ENCODE measurements at regions not wholly inside any gene's neighbourhood (a gene's known extent, or its start where the extent isn't known, plus 50 kb on each side); places are given as distances from the start of the nearest gene placed in this dataset.

DNA sequence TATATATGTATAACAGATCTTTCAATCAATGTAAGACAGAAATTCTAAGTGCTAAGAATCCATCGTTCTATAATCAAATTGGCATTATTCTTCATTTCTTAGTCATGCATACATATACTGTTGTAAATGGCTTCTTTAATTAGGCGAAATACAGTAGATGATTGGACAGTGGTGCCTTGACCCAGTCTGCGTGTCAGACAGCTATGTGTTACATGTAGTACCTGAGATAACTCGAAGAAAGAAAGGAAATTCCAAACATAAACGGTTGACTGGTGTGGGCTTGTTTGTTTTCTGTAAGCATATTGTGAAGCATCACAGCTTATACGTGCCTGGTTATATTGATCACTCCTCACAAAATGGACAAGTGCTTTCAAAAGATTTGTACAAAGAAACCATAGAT, 210.5 kb downstream of the ETNK1 start:
- TF ChIP-seq, protein P1, sequence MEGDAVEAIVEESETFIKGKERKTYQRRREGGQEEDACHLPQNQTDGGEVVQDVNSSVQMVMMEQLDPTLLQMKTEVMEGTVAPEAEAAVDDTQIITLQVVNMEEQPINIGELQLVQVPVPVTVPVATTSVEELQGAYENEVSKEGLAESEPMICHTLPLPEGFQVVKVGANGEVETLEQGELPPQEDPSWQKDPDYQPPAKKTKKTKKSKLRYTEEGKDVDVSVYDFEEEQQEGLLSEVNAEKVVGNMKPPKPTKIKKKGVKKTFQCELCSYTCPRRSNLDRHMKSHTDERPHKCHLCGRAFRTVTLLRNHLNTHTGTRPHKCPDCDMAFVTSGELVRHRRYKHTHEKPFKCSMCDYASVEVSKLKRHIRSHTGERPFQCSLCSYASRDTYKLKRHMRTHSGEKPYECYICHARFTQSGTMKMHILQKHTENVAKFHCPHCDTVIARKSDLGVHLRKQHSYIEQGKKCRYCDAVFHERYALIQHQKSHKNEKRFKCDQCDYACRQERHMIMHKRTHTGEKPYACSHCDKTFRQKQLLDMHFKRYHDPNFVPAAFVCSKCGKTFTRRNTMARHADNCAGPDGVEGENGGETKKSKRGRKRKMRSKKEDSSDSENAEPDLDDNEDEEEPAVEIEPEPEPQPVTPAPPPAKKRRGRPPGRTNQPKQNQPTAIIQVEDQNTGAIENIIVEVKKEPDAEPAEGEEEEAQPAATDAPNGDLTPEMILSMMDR (conservative IDR thresholded peaks at IDR 0.05; ENCODE audit: low read depth in 2 of 2), result no peak
- TF ChIP-seq ZNF331 (CRISPR knock-in tag; IDR thresholded peaks at IDR 0.05; ENCODE audit: low read depth), result no peak
- TF ChIP-seq POLR2AphosphoS5 (IDR thresholded peaks at IDR 0.05; ENCODE audit: low read depth), result no peak
- TF ChIP-seq ZNF114 (CRISPR knock-in tag; IDR thresholded peaks at IDR 0.05), result no peak
- TF ChIP-seq, protein P2, sequence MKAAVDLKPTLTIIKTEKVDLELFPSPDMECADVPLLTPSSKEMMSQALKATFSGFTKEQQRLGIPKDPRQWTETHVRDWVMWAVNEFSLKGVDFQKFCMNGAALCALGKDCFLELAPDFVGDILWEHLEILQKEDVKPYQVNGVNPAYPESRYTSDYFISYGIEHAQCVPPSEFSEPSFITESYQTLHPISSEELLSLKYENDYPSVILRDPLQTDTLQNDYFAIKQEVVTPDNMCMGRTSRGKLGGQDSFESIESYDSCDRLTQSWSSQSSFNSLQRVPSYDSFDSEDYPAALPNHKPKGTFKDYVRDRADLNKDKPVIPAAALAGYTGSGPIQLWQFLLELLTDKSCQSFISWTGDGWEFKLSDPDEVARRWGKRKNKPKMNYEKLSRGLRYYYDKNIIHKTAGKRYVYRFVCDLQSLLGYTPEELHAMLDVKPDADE (IDR thresholded peaks at IDR 0.05), result no peak
- TF ChIP-seq, protein P3, sequence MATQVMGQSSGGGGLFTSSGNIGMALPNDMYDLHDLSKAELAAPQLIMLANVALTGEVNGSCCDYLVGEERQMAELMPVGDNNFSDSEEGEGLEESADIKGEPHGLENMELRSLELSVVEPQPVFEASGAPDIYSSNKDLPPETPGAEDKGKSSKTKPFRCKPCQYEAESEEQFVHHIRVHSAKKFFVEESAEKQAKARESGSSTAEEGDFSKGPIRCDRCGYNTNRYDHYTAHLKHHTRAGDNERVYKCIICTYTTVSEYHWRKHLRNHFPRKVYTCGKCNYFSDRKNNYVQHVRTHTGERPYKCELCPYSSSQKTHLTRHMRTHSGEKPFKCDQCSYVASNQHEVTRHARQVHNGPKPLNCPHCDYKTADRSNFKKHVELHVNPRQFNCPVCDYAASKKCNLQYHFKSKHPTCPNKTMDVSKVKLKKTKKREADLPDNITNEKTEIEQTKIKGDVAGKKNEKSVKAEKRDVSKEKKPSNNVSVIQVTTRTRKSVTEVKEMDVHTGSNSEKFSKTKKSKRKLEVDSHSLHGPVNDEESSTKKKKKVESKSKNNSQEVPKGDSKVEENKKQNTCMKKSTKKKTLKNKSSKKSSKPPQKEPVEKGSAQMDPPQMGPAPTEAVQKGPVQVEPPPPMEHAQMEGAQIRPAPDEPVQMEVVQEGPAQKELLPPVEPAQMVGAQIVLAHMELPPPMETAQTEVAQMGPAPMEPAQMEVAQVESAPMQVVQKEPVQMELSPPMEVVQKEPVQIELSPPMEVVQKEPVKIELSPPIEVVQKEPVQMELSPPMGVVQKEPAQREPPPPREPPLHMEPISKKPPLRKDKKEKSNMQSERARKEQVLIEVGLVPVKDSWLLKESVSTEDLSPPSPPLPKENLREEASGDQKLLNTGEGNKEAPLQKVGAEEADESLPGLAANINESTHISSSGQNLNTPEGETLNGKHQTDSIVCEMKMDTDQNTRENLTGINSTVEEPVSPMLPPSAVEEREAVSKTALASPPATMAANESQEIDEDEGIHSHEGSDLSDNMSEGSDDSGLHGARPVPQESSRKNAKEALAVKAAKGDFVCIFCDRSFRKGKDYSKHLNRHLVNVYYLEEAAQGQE (IDR thresholded peaks at IDR 0.05; ENCODE audit: unreplicated experiment), result no peak
- TF ChIP-seq NANOG (IDR thresholded peaks at IDR 0.05; ENCODE audit: borderline replicate concordance), result no peak
- no peak for TF ChIP-seq JUNB (IDR thresholded peaks at IDR 0.05; ENCODE audit: unreplicated experiment)
- TF ChIP-seq STAT1 (IDR thresholded peaks at IDR 0.05; ENCODE audit: unreplicated experiment), result no peak
- no peak for TF ChIP-seq EZH2phosphoT487 (IDR thresholded peaks at IDR 0.05; ENCODE audit: unreplicated experiment)
- no peak for TF ChIP-seq EZH2 (IDR thresholded peaks at IDR 0.05; ENCODE audit: low read depth, unreplicated experiment)
- TF ChIP-seq, protein P4, sequence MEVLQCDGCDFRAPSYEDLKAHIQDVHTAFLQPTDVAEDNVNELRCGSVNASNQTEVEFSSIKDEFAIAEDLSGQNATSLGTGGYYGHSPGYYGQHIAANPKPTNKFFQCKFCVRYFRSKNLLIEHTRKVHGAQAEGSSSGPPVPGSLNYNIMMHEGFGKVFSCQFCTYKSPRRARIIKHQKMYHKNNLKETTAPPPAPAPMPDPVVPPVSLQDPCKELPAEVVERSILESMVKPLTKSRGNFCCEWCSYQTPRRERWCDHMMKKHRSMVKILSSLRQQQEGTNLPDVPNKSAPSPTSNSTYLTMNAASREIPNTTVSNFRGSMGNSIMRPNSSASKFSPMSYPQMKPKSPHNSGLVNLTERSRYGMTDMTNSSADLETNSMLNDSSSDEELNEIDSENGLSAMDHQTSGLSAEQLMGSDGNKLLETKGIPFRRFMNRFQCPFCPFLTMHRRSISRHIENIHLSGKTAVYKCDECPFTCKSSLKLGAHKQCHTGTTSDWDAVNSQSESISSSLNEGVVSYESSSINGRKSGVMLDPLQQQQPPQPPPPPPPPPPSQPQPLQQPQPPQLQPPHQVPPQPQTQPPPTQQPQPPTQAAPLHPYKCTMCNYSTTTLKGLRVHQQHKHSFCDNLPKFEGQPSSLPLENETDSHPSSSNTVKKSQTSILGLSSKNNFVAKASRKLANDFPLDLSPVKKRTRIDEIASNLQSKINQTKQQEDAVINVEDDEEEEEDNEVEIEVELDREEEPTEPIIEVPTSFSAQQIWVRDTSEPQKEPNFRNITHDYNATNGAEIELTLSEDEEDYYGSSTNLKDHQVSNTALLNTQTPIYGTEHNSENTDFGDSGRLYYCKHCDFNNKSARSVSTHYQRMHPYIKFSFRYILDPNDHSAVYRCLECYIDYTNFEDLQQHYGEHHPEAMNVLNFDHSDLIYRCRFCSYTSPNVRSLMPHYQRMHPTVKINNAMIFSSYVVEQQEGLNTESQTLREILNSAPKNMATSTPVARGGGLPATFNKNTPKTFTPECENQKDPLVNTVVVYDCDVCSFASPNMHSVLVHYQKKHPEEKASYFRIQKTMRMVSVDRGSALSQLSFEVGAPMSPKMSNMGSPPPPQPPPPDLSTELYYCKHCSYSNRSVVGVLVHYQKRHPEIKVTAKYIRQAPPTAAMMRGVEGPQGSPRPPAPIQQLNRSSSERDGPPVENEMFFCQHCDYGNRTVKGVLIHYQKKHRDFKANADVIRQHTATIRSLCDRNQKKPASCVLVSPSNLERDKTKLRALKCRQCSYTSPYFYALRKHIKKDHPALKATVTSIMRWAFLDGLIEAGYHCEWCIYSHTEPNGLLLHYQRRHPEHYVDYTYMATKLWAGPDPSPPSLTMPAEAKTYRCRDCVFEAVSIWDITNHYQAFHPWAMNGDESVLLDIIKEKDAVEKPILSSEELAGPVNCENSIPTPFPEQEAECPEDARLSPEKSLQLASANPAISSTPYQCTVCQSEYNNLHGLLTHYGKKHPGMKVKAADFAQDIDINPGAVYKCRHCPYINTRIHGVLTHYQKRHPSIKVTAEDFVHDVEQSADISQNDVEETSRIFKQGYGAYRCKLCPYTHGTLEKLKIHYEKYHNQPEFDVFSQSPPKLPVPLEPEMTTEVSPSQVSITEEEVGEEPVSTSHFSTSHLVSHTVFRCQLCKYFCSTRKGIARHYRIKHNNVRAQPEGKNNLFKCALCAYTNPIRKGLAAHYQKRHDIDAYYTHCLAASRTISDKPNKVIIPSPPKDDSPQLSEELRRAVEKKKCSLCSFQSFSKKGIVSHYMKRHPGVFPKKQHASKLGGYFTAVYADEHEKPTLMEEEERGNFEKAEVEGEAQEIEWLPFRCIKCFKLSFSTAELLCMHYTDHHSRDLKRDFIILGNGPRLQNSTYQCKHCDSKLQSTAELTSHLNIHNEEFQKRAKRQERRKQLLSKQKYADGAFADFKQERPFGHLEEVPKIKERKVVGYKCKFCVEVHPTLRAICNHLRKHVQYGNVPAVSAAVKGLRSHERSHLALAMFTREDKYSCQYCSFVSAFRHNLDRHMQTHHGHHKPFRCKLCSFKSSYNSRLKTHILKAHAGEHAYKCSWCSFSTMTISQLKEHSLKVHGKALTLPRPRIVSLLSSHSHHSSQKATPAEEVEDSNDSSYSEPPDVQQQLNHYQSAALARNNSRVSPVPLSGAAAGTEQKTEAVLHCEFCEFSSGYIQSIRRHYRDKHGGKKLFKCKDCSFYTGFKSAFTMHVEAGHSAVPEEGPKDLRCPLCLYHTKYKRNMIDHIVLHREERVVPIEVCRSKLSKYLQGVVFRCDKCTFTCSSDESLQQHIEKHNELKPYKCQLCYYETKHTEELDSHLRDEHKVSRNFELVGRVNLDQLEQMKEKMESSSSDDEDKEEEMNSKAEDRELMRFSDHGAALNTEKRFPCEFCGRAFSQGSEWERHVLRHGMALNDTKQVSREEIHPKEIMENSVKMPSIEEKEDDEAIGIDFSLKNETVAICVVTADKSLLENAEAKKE (CRISPR knock-in tag; IDR thresholded peaks at IDR 0.05), result no peak
- Mint-ChIP-seq H3K27ac (no peak overlapping the region), H3K36me3 (ENCODE audit: low read depth) (peaks cover 6% of the 10 kb centered on the region; the same call in 2 of the 3 replicates), H3K4me1 (no peaks in the 10 kb centered on the region), H3K27me3 (ENCODE audit: insufficient read depth, low read depth, poor library complexity) (no peaks in the 10 kb centered on the region), H3K9me3 (peaks cover 10% of the 10 kb centered on the region; the same call in 2 of the 3 replicates), H3K4me3 (no peak overlapping the region)
- no peak for ATAC-seq
- no peak for DNase-seq (ENCODE audit: low spot score)
- H3K27me3 ChIP-seq (ENCODE audit: insufficient read depth), result no peaks in the 10 kb centered on the region
- no peak overlapping the region for H3K4me3 ChIP-seq
- no peaks in the 10 kb centered on the region for H3K79me2 ChIP-seq (replicated peaks; ENCODE audit: insufficient read depth)
- H3F3A ChIP-seq (replicated peaks; ENCODE audit: low read depth), result no peaks in the 10 kb centered on the region
- no peaks in the 10 kb centered on the region for H3K36me3 ChIP-seq (ENCODE audit: insufficient read depth)
- no peaks in the 10 kb centered on the region for H3K9me2 ChIP-seq (ENCODE audit: insufficient read depth)
- H3K4me2 ChIP-seq, result no peak overlapping the region
- no peak overlapping the region for H2AFZ ChIP-seq
- no peak overlapping the region for H3K27ac ChIP-seq (ENCODE audit: low read depth)
- H4K20me1 ChIP-seq (replicated peaks; ENCODE audit: insufficient read depth), result no peaks in the 10 kb centered on the region
- no peaks in the 10 kb centered on the region for H3K4me1 ChIP-seq (ENCODE audit: insufficient read depth)

All from GM23338 (cell line).